ENCODE measurements at regions not wholly inside any gene's neighbourhood (a gene's known extent, or its start where the extent isn't known, plus 50 kb on each side); places are given as distances from the start of the nearest gene placed in this dataset.
"Not testable (repeated sequence)": the region's sequence is repeated elsewhere in the genome, so short reads cannot be mapped to it uniquely, and the experiment has no call there.

GRCh38 chr4:79739912-79740311 lies 331.9 kb upstream of the GK2 start:
- Histone ChIP-seq H3K27ac (no peak overlapping the region), H3K4me3 (no peak overlapping the region), H3K9me3 (no peaks in the 10 kb centered on the region), H3K4me1 (ENCODE audit: insufficient read depth) (no peaks in the 10 kb centered on the region), H3K27me3 (no peaks in the 10 kb centered on the region), H3K36me3 (no peaks in the 10 kb centered on the region)
- no peak for DNase-seq
- TF ChIP-seq EP300 (IDR thresholded peaks at IDR 0.05) (no peak), POLR2A (IDR thresholded peaks at IDR 0.05) (no peak)
- TF ChIP-seq, protein P1, sequence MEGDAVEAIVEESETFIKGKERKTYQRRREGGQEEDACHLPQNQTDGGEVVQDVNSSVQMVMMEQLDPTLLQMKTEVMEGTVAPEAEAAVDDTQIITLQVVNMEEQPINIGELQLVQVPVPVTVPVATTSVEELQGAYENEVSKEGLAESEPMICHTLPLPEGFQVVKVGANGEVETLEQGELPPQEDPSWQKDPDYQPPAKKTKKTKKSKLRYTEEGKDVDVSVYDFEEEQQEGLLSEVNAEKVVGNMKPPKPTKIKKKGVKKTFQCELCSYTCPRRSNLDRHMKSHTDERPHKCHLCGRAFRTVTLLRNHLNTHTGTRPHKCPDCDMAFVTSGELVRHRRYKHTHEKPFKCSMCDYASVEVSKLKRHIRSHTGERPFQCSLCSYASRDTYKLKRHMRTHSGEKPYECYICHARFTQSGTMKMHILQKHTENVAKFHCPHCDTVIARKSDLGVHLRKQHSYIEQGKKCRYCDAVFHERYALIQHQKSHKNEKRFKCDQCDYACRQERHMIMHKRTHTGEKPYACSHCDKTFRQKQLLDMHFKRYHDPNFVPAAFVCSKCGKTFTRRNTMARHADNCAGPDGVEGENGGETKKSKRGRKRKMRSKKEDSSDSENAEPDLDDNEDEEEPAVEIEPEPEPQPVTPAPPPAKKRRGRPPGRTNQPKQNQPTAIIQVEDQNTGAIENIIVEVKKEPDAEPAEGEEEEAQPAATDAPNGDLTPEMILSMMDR (IDR thresholded peaks at IDR 0.05), result no peak
- WGBS, 3 donors, result 78 to 88% (median 79%) methylated on average over 3 of the region's 3 CpGs
- intact Hi-C loops (cut with DNase I), result no loop called here

DNA sequence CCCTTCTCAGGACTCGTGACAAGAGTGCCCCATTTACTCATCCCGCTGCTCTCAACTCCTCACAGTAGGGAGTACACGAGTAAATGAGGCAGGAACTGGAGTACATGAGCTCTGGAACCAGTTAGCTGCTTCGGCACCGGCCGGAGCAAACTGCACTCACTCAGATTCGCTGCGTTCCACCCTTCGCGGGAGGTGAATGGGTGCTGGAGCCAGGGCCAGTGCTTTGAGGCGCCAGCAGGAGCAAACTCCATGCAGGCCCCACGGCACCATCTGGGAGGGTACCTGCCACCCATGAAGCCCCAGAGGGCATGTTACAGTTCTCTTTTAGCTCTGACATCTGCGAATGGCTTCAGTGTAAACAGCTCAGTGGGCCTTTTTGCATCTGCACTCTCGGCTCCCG lies 315.5 kb upstream of the GK2 start:
- intact Hi-C loops (cut with DNase I), result no loop called here
- no peaks in the 10 kb centered on the region for H3K36me3 ChIP-seq
- H3K9me3 ChIP-seq, result no peaks in the 10 kb centered on the region
- WGBS, 3 donors, result 85 to 92% (median 86%) methylated on average over 15 of the region's 15 CpGs
- H3K4me1 ChIP-seq (ENCODE audit: insufficient read depth), result no peaks in the 10 kb centered on the region
- no peak overlapping the region for H3K4me3 ChIP-seq
- no peak overlapping the region for H3K27ac ChIP-seq
- TF ChIP-seq, protein P1 (IDR thresholded peaks at IDR 0.05), result no peak
- TF ChIP-seq EP300 (IDR thresholded peaks at IDR 0.05), result no peak
- TF ChIP-seq POLR2A (IDR thresholded peaks at IDR 0.05), result no peak
- peak in 1 of 5 donors; percentile 8 for DNase-seq
- no peaks in the 10 kb centered on the region for H3K27me3 ChIP-seq

DNA sequence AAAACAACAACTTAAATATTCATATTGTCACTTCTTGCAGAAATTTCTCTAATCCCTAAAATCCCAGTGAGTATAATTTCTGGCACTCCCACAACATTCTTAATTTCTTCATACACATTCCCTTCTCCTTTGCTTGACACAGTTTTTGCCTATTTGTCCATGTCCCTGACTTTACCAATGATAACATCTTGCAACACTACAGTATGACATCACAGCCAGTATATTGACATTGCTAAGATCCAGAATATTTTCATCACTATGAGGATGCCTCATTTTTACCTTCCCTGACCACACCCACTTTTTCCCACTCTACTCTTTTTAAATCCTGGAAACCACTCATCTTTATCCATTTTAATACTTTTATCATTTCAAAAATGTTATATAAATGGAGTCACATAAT lies 292.3 kb upstream of the GK2 start:
- H3K4me1 ChIP-seq (ENCODE audit: insufficient read depth), result no peaks in the 10 kb centered on the region
- DNase-seq, result no peak
- no peaks in the 10 kb centered on the region for H3K27me3 ChIP-seq
- no peak overlapping the region for H3K27ac ChIP-seq
- no peaks in the 10 kb centered on the region for H3K36me3 ChIP-seq
- no peak overlapping the region for H3K4me3 ChIP-seq
- H3K9me3 ChIP-seq, result no peaks in the 10 kb centered on the region
- no peak for TF ChIP-seq POLR2A (IDR thresholded peaks at IDR 0.05)
- no peak for TF ChIP-seq EP300 (IDR thresholded peaks at IDR 0.05)
- TF ChIP-seq, protein P1 (IDR thresholded peaks at IDR 0.05), result no peak
- intact Hi-C loops (cut with DNase I), result no loop called here

DNA sequence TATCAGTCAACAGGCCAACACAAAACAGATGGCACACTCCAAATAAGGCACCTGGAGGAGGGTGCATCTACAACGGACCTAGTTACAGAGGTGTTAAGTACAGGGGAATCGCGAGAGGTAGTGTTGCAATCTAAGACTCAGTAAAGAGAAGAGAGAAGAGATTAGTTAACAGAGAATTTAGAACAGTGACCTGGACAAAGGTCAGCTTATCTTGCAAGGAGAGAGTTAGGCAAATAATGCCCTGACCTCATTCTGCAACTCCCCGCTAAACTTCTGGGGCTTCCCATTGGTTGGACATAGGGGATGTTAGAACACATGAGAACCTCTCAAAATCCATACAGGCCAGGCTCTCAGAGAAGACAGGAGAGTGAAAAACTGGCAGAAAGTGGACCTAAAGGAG lies 289.4 kb upstream of the GK2 start:
- Histone ChIP-seq H3K9me3 (no peaks in the 10 kb centered on the region), H3K4me1 (ENCODE audit: insufficient read depth) (no peaks in the 10 kb centered on the region), H3K36me3 (no peaks in the 10 kb centered on the region), H3K27ac (no peak overlapping the region), H3K27me3 (no peaks in the 10 kb centered on the region), H3K4me3 (no peak overlapping the region)
- TF ChIP-seq, protein P1 (IDR thresholded peaks at IDR 0.05), result no peak
- TF ChIP-seq POLR2A (IDR thresholded peaks at IDR 0.05) (no peak), EP300 (IDR thresholded peaks at IDR 0.05) (no peak)
- DNase-seq, result no peak
- intact Hi-C loops (cut with DNase I), result no loop called here
- 78 to 85% (median 84%) methylated on average over 4 of the region's 4 CpGs for whole genome bisulfite sequencing, 3 donors

- DNase-seq; H3K9me3 ChIP-seq; H3K4me3 ChIP-seq; H3K27me3 ChIP-seq; H3K4me1 ChIP-seq (ENCODE audit: insufficient read depth); intact Hi-C loops (cut with DNase I); H3K36me3 ChIP-seq; H3K27ac ChIP-seq: not testable (repeated sequence)
- WGBS, 3 donors, result 64 to 98% (median 86%) methylated on average over 3 of the region's 3 CpGs
These were observed 288.5 kb upstream of the GK2 start for GRCh38 chr4:79696534-79696933.

Data from ovary (tissue), 7 donors.